Stimulated activated naive B cell treated with anti-CD40 and anti-IgM and Interleukin-4, amounts not matched to agents 10 μg/mL and 1 μg/mL and 100 μg/mL, for 72 hours (primary cell): ENCODE measurements at regions not wholly inside any gene's neighbourhood (a gene's known extent, or its start where the extent isn't known, plus 50 kb on each side); places are given as distances from the start of the nearest gene placed in this dataset.

Experiments used
- ATAC-seq, 2 donors: fragments of 150-1000 bp; cut with Tn5 transposase; replicated peaks; 2 replicates each; pipeline ENCODE4 v1.10.0; 2021; ENCODE audit warnings: moderate library complexity in 1 of 2
- DNase-seq: peaks from one replicate; pipeline ENCODE4 v3.0.0; 2021
- H3K27ac Mint-ChIP-seq: one replicate; pipeline ENCODE4 v1.8.0; 2022; ENCODE audit warnings: mild to moderate bottlenecking, mixed read lengths
- H3K27me3 Mint-ChIP-seq, 2 donors: one replicate each; pipeline ENCODE4 v1.8.0; 2022; ENCODE audit warnings: mixed read lengths in 2 of 2
- H3K36me3 Mint-ChIP-seq, 2 donors: one replicate each; pipeline ENCODE4 v1.8.0; 2022; ENCODE audit warnings: mixed read lengths in 2 of 2, mild to moderate bottlenecking in 1 of 2
- H3K4me1 Mint-ChIP-seq, 2 donors: one replicate each; pipeline ENCODE4 v1.8.0; 2022; ENCODE audit warnings: mixed read lengths in 2 of 2, mild to moderate bottlenecking in 1 of 2
- H3K4me3 Mint-ChIP-seq, 2 donors: one replicate each; pipeline ENCODE4 v1.8.0; 2022; ENCODE audit warnings: mild to moderate bottlenecking in 2 of 2, mixed read lengths in 2 of 2, moderate library complexity in 1 of 2
- H3K9me3 Mint-ChIP-seq, 2 donors: one replicate each; pipeline ENCODE4 v1.8.0; 2022; ENCODE audit warnings: mixed read lengths in 2 of 2, mild to moderate bottlenecking in 1 of 2

- Mint-ChIP-seq H3K4me1 (no peaks in the 10 kb centered on the region), H3K36me3 (no peaks in the 10 kb centered on the region), H3K4me3 (no peak overlapping the region), H3K27me3 (peaks cover 0 to 5% of the 10 kb centered on the region in 2 donors), H3K9me3 (peaks cover 2 to 6% of the 10 kb centered on the region in 2 donors), H3K27ac (no peak overlapping the region)
- no peak for DNase-seq
- ATAC-seq: no peak
Measured at GRCh38 chr5:124332273-124332672, 414.2 kb downstream of the ZNF608 start.

GRCh38 chr5:124330595-124331220 lies 415.7 kb downstream of the ZNF608 start:
- no peak for DNase-seq
- no peak for ATAC-seq
- Mint-ChIP-seq H3K9me3 (peaks cover 2 to 6% of the 10 kb centered on the region in 2 donors), H3K36me3 (no peaks in the 10 kb centered on the region), H3K4me3 (no peak overlapping the region), H3K27me3 (peaks cover 0 to 5% of the 10 kb centered on the region in 2 donors), H3K27ac (no peak overlapping the region), H3K4me1 (no peaks in the 10 kb centered on the region)

GRCh38 chr5:124328201-124328600 lies 418.2 kb downstream of the ZNF608 start:
- no peak for ATAC-seq
- H3K4me1 Mint-ChIP-seq: no peaks in the 10 kb centered on the region
- no peak overlapping the region for H3K4me3 Mint-ChIP-seq
- H3K36me3 Mint-ChIP-seq: no peaks in the 10 kb centered on the region
- H3K9me3 Mint-ChIP-seq: peaks cover 2 to 6% of the 10 kb centered on the region in 2 donors
- H3K27me3 Mint-ChIP-seq: peaks cover 3 to 5% of the 10 kb centered on the region in 2 donors
- H3K27ac Mint-ChIP-seq: no peak overlapping the region
- no peak for DNase-seq

- ATAC-seq (no peak), DNase-seq (no peak)
- Mint-ChIP-seq H3K27me3 (no peaks in the 10 kb centered on the region), H3K9me3 (peaks cover 0 to 3% of the 10 kb centered on the region in 2 donors), H3K36me3 (peaks cover 0 to 2% of the 10 kb centered on the region in 2 donors), H3K4me3 (no peak overlapping the region), H3K27ac (no peak overlapping the region), H3K4me1 (no peaks in the 10 kb centered on the region)
Measured at GRCh38 chr5:124318661-124319060, 427.8 kb downstream of the ZNF608 start.

GRCh38 chr5:124317451-124317850 lies 429.0 kb downstream of the ZNF608 start:
- ATAC-seq (no peak), DNase-seq (no peak)
- peaks cover 0 to 3% of the 10 kb centered on the region in 2 donors for H3K9me3 Mint-ChIP-seq
- no peak overlapping the region for H3K4me3 Mint-ChIP-seq
- no peaks in the 10 kb centered on the region for H3K4me1 Mint-ChIP-seq
- H3K27me3 Mint-ChIP-seq: no peaks in the 10 kb centered on the region
- peaks cover 0 to 2% of the 10 kb centered on the region in 2 donors for H3K36me3 Mint-ChIP-seq
- H3K27ac Mint-ChIP-seq: no peak overlapping the region

- H3K36me3 Mint-ChIP-seq: peaks cover 0 to 2% of the 10 kb centered on the region in 2 donors
- H3K4me1 Mint-ChIP-seq: peaks cover 0 to 2% of the 10 kb centered on the region in 2 donors
- DNase-seq: no peak
- peaks cover 0 to 3% of the 10 kb centered on the region in 2 donors for H3K9me3 Mint-ChIP-seq
- H3K27ac Mint-ChIP-seq: no peak overlapping the region
- no peak overlapping the region for H3K4me3 Mint-ChIP-seq
- no peaks in the 10 kb centered on the region for H3K27me3 Mint-ChIP-seq
- no peak for ATAC-seq
Measured at GRCh38 chr5:124315741-124316415, 430.6 kb downstream of the ZNF608 start.

GRCh38 chr5:124310453-124310852 lies 436.0 kb downstream of the ZNF608 start:
- ATAC-seq: no peak
- Mint-ChIP-seq H3K27me3 (no peaks in the 10 kb centered on the region), H3K4me1 (peaks cover 0 to 4% of the 10 kb centered on the region in 2 donors), H3K4me3 (no peak overlapping the region), H3K27ac (no peak overlapping the region), H3K9me3 (peaks cover 0 to 1% of the 10 kb centered on the region in 2 donors), H3K36me3 (no peaks in the 10 kb centered on the region)
- DNase-seq: no peak

- peaks cover 0 to 4% of the 10 kb centered on the region in 2 donors for H3K4me1 Mint-ChIP-seq
- DNase-seq: no peak
- no peak for ATAC-seq
- no peak overlapping the region for H3K4me3 Mint-ChIP-seq
- no peak overlapping the region for H3K27ac Mint-ChIP-seq
- H3K36me3 Mint-ChIP-seq: no peaks in the 10 kb centered on the region
- peaks cover 0 to 1% of the 10 kb centered on the region in 2 donors for H3K9me3 Mint-ChIP-seq
- no peaks in the 10 kb centered on the region for H3K27me3 Mint-ChIP-seq
Measured at GRCh38 chr5:124309241-124309980, 437.0 kb downstream of the ZNF608 start.

- DNase-seq: no peak
- Mint-ChIP-seq H3K4me3 (no peak overlapping the region), H3K9me3 (no peaks in the 10 kb centered on the region), H3K27ac (no peak overlapping the region), H3K4me1 (no peaks in the 10 kb centered on the region), H3K27me3 (no peaks in the 10 kb centered on the region), H3K36me3 (no peaks in the 10 kb centered on the region)
- ATAC-seq: no peak
Measured at GRCh38 chr5:124303366-124303765, 443.1 kb downstream of the ZNF608 start.

- no peak for DNase-seq
- no peak overlapping the region for H3K4me3 Mint-ChIP-seq
- H3K4me1 Mint-ChIP-seq: no peaks in the 10 kb centered on the region
- no peak overlapping the region for H3K27ac Mint-ChIP-seq
- H3K9me3 Mint-ChIP-seq: no peaks in the 10 kb centered on the region
- ATAC-seq: no peak
- no peaks in the 10 kb centered on the region for H3K36me3 Mint-ChIP-seq
- H3K27me3 Mint-ChIP-seq: no peaks in the 10 kb centered on the region
Measured at GRCh38 chr5:124302533-124302932, 443.9 kb downstream of the ZNF608 start.

- Mint-ChIP-seq H3K4me3 (no peak overlapping the region), H3K27ac (no peak overlapping the region), H3K27me3 (no peaks in the 10 kb centered on the region), H3K9me3 (no peaks in the 10 kb centered on the region), H3K4me1 (no peaks in the 10 kb centered on the region), H3K36me3 (no peaks in the 10 kb centered on the region)
- ATAC-seq (no peak), DNase-seq (no peak)
Measured at GRCh38 chr5:124301850-124302249, 444.6 kb downstream of the ZNF608 start.

GRCh38 chr5:124300815-124301621 lies 445.4 kb downstream of the ZNF608 start:
- Mint-ChIP-seq H3K4me1 (no peaks in the 10 kb centered on the region), H3K36me3 (no peaks in the 10 kb centered on the region), H3K4me3 (no peak overlapping the region), H3K27ac (no peak overlapping the region), H3K9me3 (no peaks in the 10 kb centered on the region), H3K27me3 (no peaks in the 10 kb centered on the region)
- DNase-seq (no peak), ATAC-seq (no peak)

- no peak for DNase-seq
- no peak overlapping the region for H3K27ac Mint-ChIP-seq
- peaks cover 0 to 6% of the 10 kb centered on the region in 2 donors for H3K27me3 Mint-ChIP-seq
- H3K36me3 Mint-ChIP-seq: peaks cover 6 to 9% of the 10 kb centered on the region in 2 donors
- no peak overlapping the region for H3K4me3 Mint-ChIP-seq
- H3K4me1 Mint-ChIP-seq: no peaks in the 10 kb centered on the region
- ATAC-seq: no peak
- H3K9me3 Mint-ChIP-seq: peaks cover 7 to 8% of the 10 kb centered on the region in 2 donors
Measured at GRCh38 chr5:124297826-124298225, 448.6 kb downstream of the ZNF608 start.

- H3K9me3 Mint-ChIP-seq: peaks cover 7 to 8% of the 10 kb centered on the region in 2 donors
- no peak overlapping the region for H3K27ac Mint-ChIP-seq
- H3K27me3 Mint-ChIP-seq: peaks cover 0 to 6% of the 10 kb centered on the region in 2 donors
Measured at GRCh38 chr5:124292322-124292855, 454.1 kb downstream of the ZNF608 start.

More at GRCh38 chr5:124292322-124292855, 454.1 kb downstream of the ZNF608 start:
- no peak overlapping the region for H3K4me3 Mint-ChIP-seq
- no peaks in the 10 kb centered on the region for H3K4me1 Mint-ChIP-seq
- DNase-seq: no peak
- H3K36me3 Mint-ChIP-seq: peaks cover 6 to 9% of the 10 kb centered on the region in 2 donors
- no peak for ATAC-seq
